ENCODE measurements at regions not wholly inside any gene's neighbourhood (a gene's known extent, or its start where the extent isn't known, plus 50 kb on each side); places are given as distances from the start of the nearest gene placed in this dataset.
"Not testable (repeated sequence)": the region's sequence is repeated elsewhere in the genome, so short reads cannot be mapped to it uniquely, and the experiment has no call there.

DNA sequence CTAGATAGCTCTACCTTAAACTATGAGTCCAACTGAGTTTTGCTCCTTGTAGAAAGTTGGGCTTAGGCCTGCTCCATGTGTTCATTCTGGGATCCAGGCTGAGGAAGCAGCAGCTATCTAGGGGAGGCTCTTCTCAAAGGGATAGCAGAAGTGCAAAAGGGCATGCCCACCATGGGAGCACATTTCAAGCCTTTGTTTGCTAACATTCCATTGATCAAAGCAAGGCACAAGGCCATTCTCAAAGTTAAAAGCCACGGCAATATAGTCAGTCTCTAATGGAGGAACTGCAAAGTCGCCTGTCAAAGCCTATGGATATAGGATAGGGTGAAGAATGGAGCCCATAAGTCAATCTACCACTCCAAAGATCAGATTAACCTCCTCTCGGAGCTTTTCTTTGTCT lies 488.1 kb upstream of the ARX start:
- DNase-seq: no peak

GRCh38 chrX:25507801-25508200 lies 492.0 kb upstream of the ARX start:
- no peak for DNase-seq

DNA sequence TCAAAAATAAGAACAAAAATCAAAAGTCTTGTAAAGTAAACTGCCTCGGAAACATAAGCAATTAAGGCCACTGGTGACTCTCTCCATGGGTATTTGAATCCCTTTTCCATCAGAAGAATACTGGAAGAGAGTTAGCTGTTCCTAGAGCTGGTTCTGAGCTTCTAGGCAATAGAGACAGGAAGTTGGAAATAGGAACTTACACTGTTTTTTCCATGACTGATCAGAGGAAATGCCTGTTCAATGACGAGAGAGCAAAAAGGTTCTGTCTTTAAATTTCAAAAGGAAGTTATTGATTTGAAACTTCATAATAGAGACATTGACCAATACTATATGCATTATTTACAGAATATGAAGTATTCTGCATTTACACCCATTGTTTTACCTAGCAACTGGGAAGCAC lies 503.5 kb upstream of the ARX start:
- no peak for DNase-seq

- DNase-seq: not testable (repeated sequence)
Measured at GRCh38 chrX:25522443-25523010, 506.8 kb upstream of the ARX start.

GRCh38 chrX:25523574-25524540 lies 508.1 kb upstream of the ARX start:
- DNase-seq: peak; percentile 12

- DNase-seq: no peak
Measured at GRCh38 chrX:25527156-25527555, 511.4 kb upstream of the ARX start.

- no peak for DNase-seq
Measured at GRCh38 chrX:25527596-25527995, 511.8 kb upstream of the ARX start.

DNA sequence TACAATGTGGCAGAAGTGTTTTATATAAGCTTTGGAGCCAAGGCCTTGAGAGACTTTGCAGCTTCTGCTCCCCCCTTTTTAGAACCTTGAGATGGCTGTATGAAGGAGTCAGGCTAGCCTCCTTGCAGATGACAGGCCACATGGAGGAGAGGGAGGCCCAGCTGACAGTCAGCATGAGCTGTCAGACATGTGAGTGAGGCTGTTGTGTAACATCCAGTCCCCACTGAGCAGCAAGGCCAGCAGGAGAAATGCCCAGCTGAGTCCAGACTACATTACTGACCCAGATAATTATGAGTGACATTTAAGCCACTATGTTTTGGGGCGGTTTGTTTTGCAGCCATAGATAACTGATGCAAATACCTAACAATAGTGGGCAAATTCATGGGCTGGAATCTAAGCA lies 515.3 kb upstream of the ARX start:
- no peak for DNase-seq

GRCh38 chrX:25534091-25534490 lies 518.3 kb upstream of the ARX start:
- DNase-seq: no peak

- no peak for DNase-seq
Measured at GRCh38 chrX:25536307-25536970, 520.7 kb upstream of the ARX start.

DNA sequence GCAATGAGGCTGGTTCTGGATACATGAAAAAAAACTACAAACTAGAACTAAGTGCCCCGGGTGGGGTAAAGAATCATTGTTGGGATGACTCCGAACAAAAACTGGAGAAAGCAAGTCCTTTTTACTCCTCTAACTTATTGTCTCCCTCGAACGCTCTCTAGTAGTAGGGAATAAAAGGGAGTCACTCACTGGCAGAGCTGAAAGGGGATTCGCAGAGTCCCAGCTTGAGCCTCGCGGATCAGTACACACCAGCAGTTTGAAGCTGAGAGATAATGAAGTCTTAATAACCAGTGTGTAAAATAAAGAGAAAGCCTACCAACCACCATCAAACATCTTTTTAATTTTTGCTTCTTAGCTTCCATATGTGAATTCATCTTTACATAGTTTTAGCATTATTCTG lies 521.9 kb upstream of the ARX start:
- no peak for DNase-seq

DNA sequence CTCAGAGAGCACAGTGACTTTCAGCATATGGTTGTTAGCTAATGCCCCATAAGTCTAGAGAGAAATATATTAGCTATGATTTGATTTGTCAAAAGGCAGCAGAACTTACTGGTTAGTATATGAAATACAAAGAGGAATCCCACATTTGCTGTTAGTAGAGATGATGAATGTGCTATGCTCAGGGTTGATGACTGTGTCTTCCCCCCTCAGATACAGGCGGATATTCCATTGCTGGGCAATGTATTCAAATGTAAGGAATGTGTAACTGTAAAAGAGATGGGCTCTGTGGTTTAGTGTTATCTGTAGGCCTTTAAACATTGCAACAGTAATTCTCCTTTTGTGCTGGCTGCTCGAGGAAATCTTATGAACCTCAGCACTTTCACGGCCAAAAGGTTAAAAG lies 528.9 kb upstream of the ARX start:
- DNase-seq: no peak

DNA sequence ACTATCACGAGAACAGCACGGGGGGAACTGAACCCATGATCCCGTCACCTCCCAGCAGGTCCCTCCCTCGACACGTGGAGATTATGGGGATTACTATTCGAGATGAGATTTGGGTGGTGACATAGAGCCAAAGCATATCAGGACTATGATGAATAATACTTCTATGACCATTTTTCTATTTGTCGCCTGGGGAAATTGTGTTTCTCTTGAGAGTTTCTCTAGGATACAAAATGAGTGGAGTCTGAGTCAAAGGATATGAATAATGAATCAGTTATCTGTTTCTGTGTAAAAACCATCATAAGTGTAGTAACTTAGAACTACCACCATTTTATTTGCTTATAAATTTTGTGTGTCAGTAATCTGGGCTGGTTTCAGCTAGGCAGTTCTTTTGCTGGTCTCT lies 533.0 kb upstream of the ARX start:
- DNase-seq: no peak

DNA sequence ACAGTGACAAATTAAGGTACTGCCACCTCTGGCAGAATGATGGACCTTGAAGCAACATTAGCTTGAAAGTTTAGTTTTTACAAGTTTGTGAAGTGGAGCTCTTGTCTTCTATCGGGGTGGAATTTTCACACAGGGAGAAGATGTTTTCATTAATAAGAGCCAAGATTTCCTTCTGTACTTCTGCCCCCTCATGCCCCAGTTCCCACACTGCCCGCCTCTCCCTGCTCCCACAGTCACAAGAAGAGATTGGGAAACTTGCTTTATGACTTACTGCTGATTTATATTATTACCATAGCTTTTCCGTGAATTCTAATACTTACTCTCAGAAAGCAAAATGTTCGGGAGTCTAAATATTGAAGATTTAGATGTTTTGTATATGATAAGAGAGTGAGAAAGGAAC lies 539.8 kb upstream of the ARX start:
- no peak for DNase-seq

- DNase-seq: no peak
Measured at GRCh38 chrX:25558137-25558536, 542.4 kb upstream of the ARX start.

GRCh38 chrX:25561190-25561589 lies 545.4 kb upstream of the ARX start:
- DNase-seq: no peak

- DNase-seq: no peak
Measured at GRCh38 chrX:25573631-25574030, 557.9 kb upstream of the ARX start.

GRCh38 chrX:25596921-25597320 lies 541.2 kb upstream of the MAGEB18 start:
- no peak for DNase-seq

DNA sequence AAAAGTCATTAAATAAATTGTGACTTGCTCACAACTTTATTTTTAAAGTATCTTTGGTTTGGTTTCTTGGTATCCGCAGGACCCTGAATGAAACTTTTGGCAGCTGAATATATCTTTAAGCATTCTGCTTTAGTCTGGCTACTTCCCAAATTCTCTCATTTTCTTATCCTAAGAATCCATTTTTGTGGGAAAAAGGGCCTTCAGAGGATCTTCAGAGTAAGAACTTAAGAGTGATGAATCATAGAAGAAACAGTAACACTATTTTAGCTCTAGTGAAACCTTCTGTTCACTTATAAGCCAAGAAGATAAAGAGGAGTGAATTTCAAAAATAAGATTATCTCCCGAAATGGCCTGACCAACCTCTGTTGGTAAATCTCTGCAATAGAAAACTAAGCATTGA lies 540.6 kb upstream of the MAGEB18 start:
- DNase-seq: no peak

DNA sequence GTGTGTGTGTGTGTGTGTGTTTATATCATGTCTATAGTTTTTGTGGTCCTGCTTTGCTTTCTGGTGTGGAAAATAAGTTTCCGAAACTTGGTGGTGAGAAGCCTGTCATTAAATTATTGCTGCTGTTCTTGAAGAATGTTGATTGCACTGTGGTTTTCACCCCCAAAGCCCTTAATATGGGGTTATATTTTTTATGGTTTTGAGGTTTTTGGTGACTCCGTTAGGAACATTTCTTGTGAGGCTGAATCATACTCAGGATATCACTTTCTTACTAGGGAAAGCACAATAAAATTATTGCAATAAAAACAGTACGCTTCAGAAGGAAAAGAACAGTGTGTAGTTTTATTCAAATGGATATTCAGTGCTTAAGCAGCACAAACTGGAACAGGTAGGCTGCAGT lies 539.1 kb upstream of the MAGEB18 start:
- no peak for DNase-seq

DNA sequence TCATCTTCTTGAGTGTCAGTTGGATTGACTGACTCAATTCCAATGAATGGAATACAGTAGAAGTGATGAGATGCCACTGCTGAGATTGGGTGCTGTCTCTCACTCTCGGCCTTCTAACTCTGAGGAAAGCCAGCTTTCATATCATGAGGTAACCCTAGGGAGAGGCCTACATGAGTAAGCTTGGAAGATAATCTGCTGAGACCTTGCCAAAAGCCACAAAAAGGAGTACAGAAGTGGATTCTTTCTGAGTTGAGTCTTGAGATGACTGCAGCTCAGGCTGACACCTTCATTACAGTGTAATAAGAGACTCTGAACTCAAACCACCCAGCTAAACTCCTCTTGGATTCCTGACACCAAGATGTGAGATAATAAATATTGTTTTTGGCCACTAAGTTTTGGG lies 537.4 kb upstream of the MAGEB18 start:
- DNase-seq: no peak

GRCh38 chrX:25601323-25601722 lies 536.8 kb upstream of the MAGEB18 start:
- DNase-seq: no peak

DNA sequence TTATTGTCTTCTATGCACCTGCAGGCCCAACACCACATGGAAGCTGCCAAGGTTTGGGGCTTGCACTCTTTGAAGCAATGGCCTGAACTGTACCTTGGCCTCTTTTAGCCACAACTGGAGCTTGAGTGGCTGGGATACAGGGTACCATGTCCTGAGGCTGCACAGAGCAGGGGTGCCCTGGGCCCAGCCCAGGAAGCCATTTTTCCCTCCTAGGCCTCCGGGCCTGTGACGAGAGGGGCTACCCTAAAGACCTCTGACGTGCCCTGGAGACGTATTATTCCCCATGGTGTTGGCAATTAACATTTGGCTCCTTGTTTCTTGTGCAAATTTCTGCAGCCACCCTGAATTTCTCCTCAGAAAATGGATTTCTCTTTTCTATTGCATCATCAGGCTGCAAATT lies 519.9 kb upstream of the MAGEB18 start:
- no peak for DNase-seq

- DNase-seq: no peak
Measured at GRCh38 chrX:25640276-25640675, 497.9 kb upstream of the MAGEB18 start.

Measured in right kidney (tissue), 1 donor.